Skeletal muscle tissue (tissue), 3 donors: ENCODE measurements at regions not wholly inside any gene's neighbourhood (a gene's known extent, or its start where the extent isn't known, plus 50 kb on each side); places are given as distances from the start of the nearest gene placed in this dataset.
"Not testable (repeated sequence)": the region's sequence is repeated elsewhere in the genome, so short reads cannot be mapped to it uniquely, and the experiment has no call there.

ENCODE experiments used
- H3K27ac ChIP-seq: one replicate; pipeline ENCODE4 v1.7.0; 2013; ENCODE audit warnings: mild to moderate bottlenecking, low read depth, low read length, inconsistent platforms
- H3K27me3 ChIP-seq, 3 donors: one replicate each; pipeline ENCODE4 v1.7.0; 2013; ENCODE audit warnings: low read length in 3 of 3; ENCODE audit not compliant: control insufficient read depth in 3 of 3, insufficient read depth in 3 of 3
- H3K36me3 ChIP-seq, 3 donors: one replicate each; pipeline ENCODE4 v1.7.0; 2013; ENCODE audit warnings: low read length in 3 of 3; ENCODE audit not compliant: control insufficient read depth in 3 of 3, insufficient read depth in 3 of 3
- H3K4me1 ChIP-seq, 3 donors: one replicate each; pipeline ENCODE4 v1.7.0; 2013; ENCODE audit warnings: low read length in 3 of 3, mild to moderate bottlenecking in 3 of 3; ENCODE audit not compliant: control insufficient read depth in 3 of 3, insufficient read depth in 3 of 3
- H3K4me3 ChIP-seq, 3 donors: one replicate each; pipeline ENCODE4 v1.7.0; 2013; ENCODE audit warnings: low read length in 3 of 3
- H3K9ac ChIP-seq, 3 donors: one replicate each; pipeline ENCODE4 v1.7.0; 2013; ENCODE audit warnings: low read length in 3 of 3, mild to moderate bottlenecking in 3 of 3, moderate library complexity in 2 of 3, low read depth in 1 of 3
- H3K9me3 ChIP-seq, 3 donors: one replicate each; pipeline ENCODE4 v1.7.0; 2013; ENCODE audit warnings: low read length in 3 of 3; ENCODE audit not compliant: control insufficient read depth in 3 of 3
- donor health status: Osteomylitis.

GRCh38 chr18:8912348-8913326 is 189.9 kb upstream of the NDUFV2 start:
- Histone ChIP-seq H3K36me3 (no peaks in the 10 kb centered on the region), H3K27ac (no peak overlapping the region), H3K4me1 (no peaks in the 10 kb centered on the region), H3K9ac (no peak overlapping the region), H3K9me3 (no peaks in the 10 kb centered on the region), H3K27me3 (no peaks in the 10 kb centered on the region), H3K4me3 (no peak overlapping the region)

GRCh38 chr18:8913606-8914403 is 188.7 kb upstream of the NDUFV2 start:
- not testable (repeated sequence) for H3K27me3 ChIP-seq, H3K27ac ChIP-seq, H3K4me1 ChIP-seq, H3K9ac ChIP-seq, H3K9me3 ChIP-seq, H3K4me3 ChIP-seq, H3K36me3 ChIP-seq

- not testable (repeated sequence) for H3K4me1 ChIP-seq, H3K9ac ChIP-seq, H3K27ac ChIP-seq, H3K4me3 ChIP-seq, H3K9me3 ChIP-seq, H3K27me3 ChIP-seq, H3K36me3 ChIP-seq
Measured at GRCh38 chr18:8914404-8915264, 187.9 kb upstream of the NDUFV2 start.

GRCh38 chr18:8920856-8921787 is 181.4 kb upstream of the NDUFV2 start:
- not testable (repeated sequence) for H3K9me3 ChIP-seq, H3K27ac ChIP-seq, H3K9ac ChIP-seq, H3K27me3 ChIP-seq, H3K4me3 ChIP-seq, H3K36me3 ChIP-seq, H3K4me1 ChIP-seq

- H3K9ac ChIP-seq, result no peak overlapping the region
- H3K27me3 ChIP-seq, result no peaks in the 10 kb centered on the region
- no peak overlapping the region for H3K27ac ChIP-seq
- H3K36me3 ChIP-seq, result no peaks in the 10 kb centered on the region
- no peaks in the 10 kb centered on the region for H3K4me1 ChIP-seq
- H3K4me3 ChIP-seq, result no peak overlapping the region
- H3K9me3 ChIP-seq, result peaks cover 6 to 11% (median 8%) of the 10 kb centered on the region in 3 donors
Measured at GRCh38 chr18:8926464-8926863, 176.0 kb upstream of the NDUFV2 start.

GRCh38 chr18:8928044-8928443 is 174.5 kb upstream of the NDUFV2 start:
- Histone ChIP-seq H3K27me3 (no peaks in the 10 kb centered on the region), H3K4me3 (no peak overlapping the region)

GRCh38 chr18:8928847-8929780 is 173.4 kb upstream of the NDUFV2 start:
- no peaks in the 10 kb centered on the region for H3K4me1 ChIP-seq
- no peak overlapping the region for H3K9ac ChIP-seq
- no peaks in the 10 kb centered on the region for H3K36me3 ChIP-seq
- H3K4me3 ChIP-seq, result no peak overlapping the region
- H3K27me3 ChIP-seq, result no peaks in the 10 kb centered on the region
- H3K9me3 ChIP-seq, result peaks cover 6 to 11% (median 8%) of the 10 kb centered on the region in 3 donors
- H3K27ac ChIP-seq, result no peak overlapping the region

More at GRCh38 chr18:8928044-8928443, 174.5 kb upstream of the NDUFV2 start:
- Histone ChIP-seq H3K4me1 (no peaks in the 10 kb centered on the region), H3K27ac (no peak overlapping the region), H3K9ac (no peak overlapping the region), H3K9me3 (peaks cover 6 to 11% (median 8%) of the 10 kb centered on the region in 3 donors), H3K36me3 (no peaks in the 10 kb centered on the region)

GRCh38 chr18:8930990-8931616 is 171.4 kb upstream of the NDUFV2 start:
- Histone ChIP-seq H3K9ac (no peak overlapping the region), H3K4me1 (no peaks in the 10 kb centered on the region), H3K9me3 (peaks cover 6 to 9% (median 8%) of the 10 kb centered on the region in 3 donors), H3K4me3 (no peak overlapping the region), H3K36me3 (no peaks in the 10 kb centered on the region), H3K27me3 (no peaks in the 10 kb centered on the region), H3K27ac (no peak overlapping the region)
